Astrocyte (in vitro differentiated cells and primary cell): ENCODE measurements at regions not wholly inside any gene's neighbourhood (a gene's known extent, or its start where the extent isn't known, plus 50 kb on each side); places are given as distances from the start of the nearest gene placed in this dataset.

Experiments used
- CTCF ChIP-seq: IDR thresholded peaks from 2 replicates; pipeline ENCODE4 v1.5.1; 2011; ENCODE audit warnings: low read depth, mild to moderate bottlenecking, inconsistent platforms, low read length, moderate library complexity; ENCODE audit not compliant: insufficient read depth
- EZH2 ChIP-seq: IDR thresholded peaks from 2 replicates; pipeline ENCODE4 v1.6.1; 2012; ENCODE audit warnings: mild to moderate bottlenecking, low read length, inconsistent platforms; ENCODE audit not compliant: insufficient read depth

GRCh38 chr1:81672766-81673165, 128.0 kb upstream of the ADGRL2 start:
- no peak for TF ChIP-seq CTCF
- no peak for TF ChIP-seq EZH2
